Psoas muscle (tissue), 7 donors: ENCODE measurements at regions not wholly inside any gene's neighbourhood (a gene's known extent, or its start where the extent isn't known, plus 50 kb on each side); places are given as distances from the start of the nearest gene placed in this dataset.

ENCODE experiments used
- ATAC-seq, 4 donors: fragments of 200-7000 bp; cut with Tn5 transposase; one replicate each; pipeline ENCODE4 v1.9.1; 2020; ENCODE audit warnings: moderate library complexity in 3 of 4, mild to moderate bottlenecking in 2 of 4
- DNase-seq, 2 donors: peaks; one replicate each; pipeline ENCODE4 v3.0.0-alpha.2; 2020
- H3K27ac ChIP-seq: fragments of 200-600 bp; one replicate; pipeline ENCODE4 v1.8.0; 2022
- H3K27me3 ChIP-seq, 3 donors: fragments of 200-600 bp in 1 of 3; one replicate each; pipeline versions ENCODE4 v1.6.1 to v1.8.0; 2013 to 2022; ENCODE audit warnings: low read length in 2 of 3, mild to moderate bottlenecking in 2 of 3, moderate library complexity in 1 of 3; ENCODE audit not compliant: insufficient read depth in 3 of 3
- H3K36me3 ChIP-seq, 2 donors: fragments of 200-600 bp in 1 of 2; one replicate each; pipeline versions ENCODE4 v1.6.1 to v1.8.0; 2013 to 2022; ENCODE audit warnings: low read depth in 1 of 2, mild to moderate bottlenecking in 1 of 2, moderate library complexity in 1 of 2; ENCODE audit not compliant: insufficient read depth in 1 of 2
- H3K4me1 ChIP-seq: fragments of 200-600 bp; one replicate; pipeline ENCODE4 v1.8.0; 2022
- H3K4me3 ChIP-seq: fragments of 200-600 bp; one replicate; pipeline ENCODE4 v1.8.0; 2022; ENCODE audit warnings: mild to moderate bottlenecking
- H3K9me3 ChIP-seq: fragments of 200-600 bp; one replicate; pipeline ENCODE4 v1.8.0; 2022
- CTCF ChIP-seq: fragments of 200-600 bp; IDR thresholded peaks from one replicate; pipeline ENCODE4 v1.8.0; 2022; ENCODE audit warnings: antibody characterized with exemption
- WGBS, 3 donors: extraction: QIAGEN DNeasy Blood & Tissue Kit; methylation state at CpG; one replicate each; pipeline versions ENCODE4 v1.1.6 to v1.1.7; 2013; 5-methylcytosine and 5-hydroxymethylcytosine counted together
- intact Hi-C, 2 donors: fragments of 100-400 bp; cut with DNase I; formaldehyde crosslinking; loops; one replicate each; pipeline versions ENCODE4 v1.11.0 to v1.14.2; 2022
- donor health status: healthy with polysubstance abuse.
- donor health status: DM: no; HTN: no; CAD: no; lungs with moderate emphysema.
- donor health status: Bipolar disorder and iron deficiency.
- donor health status: healthy.
- donor health status: DM: yes; HTN: yes; CAD: no.
- donor health status: DM: no; HTN: no; CAD: no.
- donor health status: DM: yes; HTN: yes; CAD: no.

- TF ChIP-seq CTCF: no peak
- ATAC-seq: no peak
- Histone ChIP-seq H3K27me3 (no peaks in the 10 kb centered on the region), H3K4me1 (no peaks in the 10 kb centered on the region), H3K4me3 (no peak overlapping the region), H3K36me3 (no peaks in the 10 kb centered on the region), H3K27ac (no peak overlapping the region), H3K9me3 (no peaks in the 10 kb centered on the region)
- intact Hi-C loops: no loop called here
- no peak for DNase-seq
Observed at GRCh38 chr10:9656386-9656785, 1361.3 kb upstream of the CELF2 start.

- Histone ChIP-seq H3K27ac (no peak overlapping the region), H3K9me3 (no peaks in the 10 kb centered on the region), H3K4me1 (no peaks in the 10 kb centered on the region), H3K36me3 (no peaks in the 10 kb centered on the region), H3K4me3 (no peak overlapping the region), H3K27me3 (no peaks in the 10 kb centered on the region)
- no peak for TF ChIP-seq CTCF
- intact Hi-C loops: no loop called here
- ATAC-seq (no peak), DNase-seq (no peak)
- WGBS, 3 donors: 69 to 72% (median 71%) methylated on average over 1 of the region's 1 CpG
Observed at GRCh38 chr10:9656996-9657395, 1360.7 kb upstream of the CELF2 start.

GRCh38 chr10:9657530-9657929 lies 1360.1 kb upstream of the CELF2 start:
- H3K36me3 ChIP-seq: no peaks in the 10 kb centered on the region
- no peak overlapping the region for H3K4me3 ChIP-seq
- 49 to 53% (median 52%) methylated on average over 2 of the region's 2 CpGs for WGBS, 3 donors
- intact Hi-C loops: no loop called here
- no peak overlapping the region for H3K27ac ChIP-seq
- TF ChIP-seq CTCF: no peak
- H3K4me1 ChIP-seq: no peaks in the 10 kb centered on the region
- H3K27me3 ChIP-seq: no peaks in the 10 kb centered on the region
- H3K9me3 ChIP-seq: no peaks in the 10 kb centered on the region
- no peak for DNase-seq
- no peak for ATAC-seq

GRCh38 chr10:9668411-9668810 lies 1349.3 kb upstream of the CELF2 start:
- DNase-seq (no peak), ATAC-seq (no peak)
- intact Hi-C loops: no loop called here
- H3K4me1 ChIP-seq: no peaks in the 10 kb centered on the region
- WGBS, 3 donors: 83 to 91% (median 91%) methylated on average over 3 of the region's 3 CpGs
- no peak overlapping the region for H3K4me3 ChIP-seq
- no peaks in the 10 kb centered on the region for H3K36me3 ChIP-seq
- H3K27me3 ChIP-seq: no peaks in the 10 kb centered on the region
- H3K9me3 ChIP-seq: no peaks in the 10 kb centered on the region
- no peak overlapping the region for H3K27ac ChIP-seq
- TF ChIP-seq CTCF: no peak

- WGBS, 3 donors: 75 to 89% (median 84%) methylated on average over 3 of the region's 3 CpGs
- intact Hi-C loops: no loop called here
- Histone ChIP-seq H3K27me3 (no peaks in the 10 kb centered on the region), H3K36me3 (no peaks in the 10 kb centered on the region), H3K9me3 (no peaks in the 10 kb centered on the region), H3K4me3 (no peak overlapping the region), H3K4me1 (no peaks in the 10 kb centered on the region), H3K27ac (no peak overlapping the region)
- TF ChIP-seq CTCF: no peak
- no peak for DNase-seq
- ATAC-seq: no peak
Observed at GRCh38 chr10:9670911-9671310, 1346.8 kb upstream of the CELF2 start.
